HL-60 (cell line): ENCODE measurements at regions not wholly inside any gene's neighbourhood (a gene's known extent, or its start where the extent isn't known, plus 50 kb on each side); places are given as distances from the start of the nearest gene placed in this dataset.
"Not testable (repeated sequence)": the region's sequence is repeated elsewhere in the genome, so short reads cannot be mapped to it uniquely, and the experiment has no call there.

Experiments used
- DNase-seq, 2 experiments: peaks; one replicate each; pipeline ENCODE4 v3.0.0-alpha.2; 2010 to 2020; ENCODE audit warnings: low read depth in 1 of 2, low spot score in 1 of 2
- H3K27ac ChIP-seq: fragments of 250-450 bp; sonication (Bioruptor Pico); replicated peaks from 2 replicates; pipeline ENCODE4 v1.5.1; 2020; ENCODE audit warnings: mild to moderate bottlenecking, moderate library complexity
- H3K27me3 ChIP-seq: fragments of 250-450 bp; sonication (Bioruptor Pico); 2 replicates; pipeline ENCODE4 v1.5.1; 2021; ENCODE audit warnings: mild to moderate bottlenecking, moderate library complexity; ENCODE audit not compliant: insufficient read depth, poor library complexity, severe bottlenecking
- H3K4me3 ChIP-seq: replicated peaks from 2 replicates; pipeline ENCODE4 v1.5.1; 2011; ENCODE audit warnings: mild to moderate bottlenecking, control low read depth, low read length; ENCODE audit not compliant: insufficient read depth
- CTCF ChIP-seq: IDR thresholded peaks from one replicate; pipeline ENCODE4 v1.5.1; 2011; ENCODE audit warnings: low read length, control low read depth, inconsistent platforms; ENCODE audit not compliant: insufficient read depth
- GABPA ChIP-seq: IDR thresholded peaks from 2 replicates; pipeline ENCODE4 v1.6.1; 2012; ENCODE audit warnings: low read depth
- POLR2AphosphoS5 ChIP-seq: IDR thresholded peaks from 2 replicates; pipeline ENCODE4 v1.6.1; 2012; ENCODE audit warnings: low read depth
- REST ChIP-seq: IDR thresholded peaks from 2 replicates; pipeline ENCODE4 v1.6.1; 2012; ENCODE audit warnings: low read depth; ENCODE audit not compliant: insufficient replicate concordance
- SPI1 ChIP-seq: IDR thresholded peaks from 2 replicates; pipeline ENCODE4 v1.6.1; 2012; ENCODE audit warnings: low read depth, mild to moderate bottlenecking, borderline replicate concordance

GRCh38 chr11:67758009-67758408 lies 83.6 kb upstream of the ALDH3B2 start:
- not testable (repeated sequence) for DNase-seq, H3K27me3 ChIP-seq, H3K27ac ChIP-seq, H3K4me3 ChIP-seq

GRCh38 chr11:67753820-67754219 lies 79.4 kb upstream of the ALDH3B2 start:
- DNase-seq, H3K27me3 ChIP-seq, H3K27ac ChIP-seq, H3K4me3 ChIP-seq: not testable (repeated sequence)

- TF ChIP-seq REST, result no peak
- TF ChIP-seq CTCF, result no peak
- no peak for TF ChIP-seq GABPA
- TF ChIP-seq POLR2AphosphoS5, result no peak
- no peak for TF ChIP-seq SPI1
- no peak overlapping the region for H3K27ac ChIP-seq
- no peak overlapping the region for H3K4me3 ChIP-seq
- no peak for DNase-seq
- no peaks in the 10 kb centered on the region for H3K27me3 ChIP-seq
Observed at GRCh38 chr11:67745181-67745726, 70.8 kb upstream of the ALDH3B2 start.

- H3K27ac ChIP-seq, DNase-seq, H3K4me3 ChIP-seq: not testable (repeated sequence)
Observed at GRCh38 chr11:67744231-67744630, 69.8 kb upstream of the ALDH3B2 start.

GRCh38 chr11:67738231-67738630 lies 63.8 kb upstream of the ALDH3B2 start:
- H3K27me3 ChIP-seq, DNase-seq: not testable (repeated sequence)

More at GRCh38 chr11:67744231-67744630, 69.8 kb upstream of the ALDH3B2 start:
- H3K27me3 ChIP-seq, result not testable (repeated sequence)

GRCh38 chr11:67737562-67738080 lies 63.2 kb upstream of the ALDH3B2 start:
- H3K27me3 ChIP-seq, DNase-seq, H3K27ac ChIP-seq, H3K4me3 ChIP-seq: not testable (repeated sequence)

More at GRCh38 chr11:67738231-67738630, 63.8 kb upstream of the ALDH3B2 start:
- H3K27ac ChIP-seq, H3K4me3 ChIP-seq: not testable (repeated sequence)

GRCh38 chr11:67732045-67732787 lies 57.8 kb upstream of the ALDH3B2 start:
- no peak overlapping the region for H3K4me3 ChIP-seq
- H3K27me3 ChIP-seq, result peaks cover 3% of the 10 kb centered on the region
- no peak for DNase-seq
- TF ChIP-seq REST (no peak), POLR2AphosphoS5 (no peak), GABPA (no peak), CTCF (no peak), SPI1 (no peak)
- H3K27ac ChIP-seq, result no peak overlapping the region
